Activated CD4-positive, alpha-beta memory T cell treated with anti-CD3 and anti-CD28 coated beads for 36 hours (primary cell): ENCODE measurements at regions not wholly inside any gene's neighbourhood (a gene's known extent, or its start where the extent isn't known, plus 50 kb on each side); places are given as distances from the start of the nearest gene placed in this dataset.

ENCODE experiments used
- CTCF ChIA-PET: fragments of 350-600 bp; sonication (Branson Sonifier 250); formaldehyde crosslinking; loops from one replicate; lab custom pipeline; 2021; ENCODE audit warnings: antibody characterized with exemption, inconsistent platforms; lab: Charles Lee
- POLR2A ChIA-PET: fragments of 350-600 bp; sonication (Branson Sonifier 250); formaldehyde crosslinking; loops from one replicate; lab custom pipeline; 2021; ENCODE audit warnings: antibody characterized with exemption; lab: Charles Lee
- DNase-seq: peaks from one replicate; pipeline ENCODE4 v3.0.0-alpha.2; 2020
- H3K27ac Mint-ChIP-seq: one replicate; pipeline ENCODE4 v1.8.0; 2021; ENCODE audit warnings: mixed read lengths
- H3K27me3 Mint-ChIP-seq: one replicate; pipeline ENCODE4 v1.8.0; 2021; ENCODE audit warnings: mixed read lengths
- H3K36me3 Mint-ChIP-seq: one replicate; pipeline ENCODE4 v1.8.0; 2021; ENCODE audit warnings: mixed read lengths
- H3K4me1 Mint-ChIP-seq: one replicate; pipeline ENCODE4 v1.8.0; 2021; ENCODE audit warnings: low read depth, mixed read lengths
- H3K4me3 Mint-ChIP-seq: one replicate; pipeline ENCODE4 v1.8.0; 2021; ENCODE audit warnings: mild to moderate bottlenecking, mixed read lengths
- H3K9me3 Mint-ChIP-seq: one replicate; pipeline ENCODE4 v1.8.0; 2021; ENCODE audit warnings: mixed read lengths
- intact Hi-C: fragments of 100-400 bp; cut with micrococcal nuclease; formaldehyde crosslinking; loops from one replicate; pipeline ENCODE4 v1.15.1; 2023

- DNase-seq: no peak
- H3K4me3 Mint-ChIP-seq: no peak overlapping the region
- no peak overlapping the region for H3K27ac Mint-ChIP-seq
- intact Hi-C loops: no loop called here
- H3K27me3 Mint-ChIP-seq: no peaks in the 10 kb centered on the region
- no peaks in the 10 kb centered on the region for H3K4me1 Mint-ChIP-seq
- no peaks in the 10 kb centered on the region for H3K36me3 Mint-ChIP-seq
- no peaks in the 10 kb centered on the region for H3K9me3 Mint-ChIP-seq
- CTCF ChIA-PET: no interaction called here
- POLR2A ChIA-PET: no interaction called here
Measured at GRCh38 chr4:181498148-181498547, 745.1 kb upstream of the TENM3 start.

GRCh38 chr4:181502611-181503010, 740.6 kb upstream of the TENM3 start:
- Mint-ChIP-seq H3K27me3 (no peaks in the 10 kb centered on the region), H3K4me3 (no peak overlapping the region), H3K4me1 (no peaks in the 10 kb centered on the region), H3K27ac (no peak overlapping the region), H3K36me3 (no peaks in the 10 kb centered on the region), H3K9me3 (no peaks in the 10 kb centered on the region)
- CTCF ChIA-PET: no interaction called here
- DNase-seq: no peak
- intact Hi-C loops: no loop called here
- POLR2A ChIA-PET: no interaction called here

DNA sequence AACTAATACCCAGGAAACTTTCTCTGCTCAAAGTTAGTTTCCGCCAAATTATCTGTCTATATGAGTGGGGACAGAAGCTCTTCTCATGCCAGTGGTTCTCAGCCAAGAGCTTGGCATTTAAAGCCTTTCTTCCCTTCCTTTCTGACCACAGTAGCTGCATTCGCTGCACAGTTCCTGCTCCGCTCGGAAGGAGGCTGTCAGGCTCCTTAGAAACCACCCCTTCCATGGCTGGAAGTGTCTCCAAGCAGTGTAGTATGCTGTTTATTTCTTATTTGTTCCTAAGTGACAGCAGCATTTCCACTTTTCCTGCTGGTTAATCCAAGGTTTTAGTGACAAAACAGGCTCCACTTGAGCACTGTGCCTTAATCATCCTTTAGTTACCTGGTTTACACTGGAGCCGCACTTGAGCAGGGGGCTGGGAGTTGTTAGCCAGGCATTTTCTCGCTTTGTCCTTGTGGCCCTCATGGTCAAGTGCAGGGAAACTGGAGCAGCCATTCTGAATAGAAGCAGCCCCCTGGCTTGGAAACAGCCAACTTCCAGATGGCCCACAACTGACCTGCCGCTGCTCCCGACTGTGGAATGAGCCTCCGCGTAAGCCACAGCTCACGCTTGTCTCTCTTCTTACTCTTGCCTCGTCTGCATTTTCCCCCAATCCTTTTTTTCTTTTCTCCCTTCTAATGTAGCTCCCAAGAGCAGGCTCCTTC, 739.4 kb upstream of the TENM3 start:
- Mint-ChIP-seq H3K9me3 (no peaks in the 10 kb centered on the region), H3K4me1 (no peaks in the 10 kb centered on the region), H3K27ac (no peak overlapping the region), H3K27me3 (no peaks in the 10 kb centered on the region), H3K36me3 (no peaks in the 10 kb centered on the region), H3K4me3 (no peak overlapping the region)
- ChIA-PET CTCF (no interaction called here), POLR2A (no interaction called here)
- DNase-seq: no peak
- intact Hi-C loops: no loop called here

GRCh38 chr4:181504924-181505323, 738.3 kb upstream of the TENM3 start:
- H3K4me1 Mint-ChIP-seq: no peaks in the 10 kb centered on the region
- H3K9me3 Mint-ChIP-seq: no peaks in the 10 kb centered on the region
- POLR2A ChIA-PET: no interaction called here
- H3K27me3 Mint-ChIP-seq: no peaks in the 10 kb centered on the region
- no peaks in the 10 kb centered on the region for H3K36me3 Mint-ChIP-seq
- no peak for DNase-seq
- H3K4me3 Mint-ChIP-seq: no peak overlapping the region
- H3K27ac Mint-ChIP-seq: no peak overlapping the region
- intact Hi-C loops: no loop called here
- CTCF ChIA-PET: no interaction called here

DNA sequence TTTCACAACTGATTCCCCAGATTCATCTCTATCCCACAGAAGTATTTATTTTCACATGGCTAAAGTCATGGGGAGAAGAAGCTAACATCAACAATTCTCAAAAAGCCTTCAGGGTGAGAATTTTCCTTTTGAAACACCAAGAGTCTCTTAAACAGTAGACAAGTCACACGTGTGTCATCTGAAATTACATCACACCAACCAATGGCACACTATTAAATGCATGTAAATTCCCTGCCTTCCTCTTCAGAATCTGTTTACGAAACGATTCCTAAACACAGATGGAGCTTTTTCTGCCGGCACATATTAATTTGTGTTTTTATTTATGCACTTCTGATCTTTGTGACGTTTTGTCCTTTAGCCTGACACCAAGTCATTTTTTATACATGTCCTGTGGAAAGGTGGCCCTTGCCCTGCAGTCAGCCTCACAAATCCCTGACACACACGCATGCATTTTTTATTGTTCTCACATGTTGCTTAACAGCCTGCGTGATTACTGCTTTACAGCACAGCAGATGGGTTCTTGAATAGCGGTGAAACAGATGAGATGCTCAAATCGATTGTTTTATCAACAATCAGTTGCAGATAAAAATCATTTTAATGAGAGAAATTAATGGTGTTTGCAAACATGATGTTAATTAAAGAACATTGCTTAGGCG, 735.9 kb upstream of the TENM3 start:
- no peak for DNase-seq
- Mint-ChIP-seq H3K9me3 (no peaks in the 10 kb centered on the region), H3K4me1 (no peaks in the 10 kb centered on the region), H3K27ac (no peak overlapping the region), H3K4me3 (no peak overlapping the region), H3K27me3 (no peaks in the 10 kb centered on the region), H3K36me3 (no peaks in the 10 kb centered on the region)
- ChIA-PET CTCF (interaction anchor here (0.6 kb wide), 1 partner anchor 75 kb away, joined by 3 read pairs; no protein-coding TSS in a partner anchor), POLR2A (no interaction called here)
- intact Hi-C loops: no loop called here

DNA sequence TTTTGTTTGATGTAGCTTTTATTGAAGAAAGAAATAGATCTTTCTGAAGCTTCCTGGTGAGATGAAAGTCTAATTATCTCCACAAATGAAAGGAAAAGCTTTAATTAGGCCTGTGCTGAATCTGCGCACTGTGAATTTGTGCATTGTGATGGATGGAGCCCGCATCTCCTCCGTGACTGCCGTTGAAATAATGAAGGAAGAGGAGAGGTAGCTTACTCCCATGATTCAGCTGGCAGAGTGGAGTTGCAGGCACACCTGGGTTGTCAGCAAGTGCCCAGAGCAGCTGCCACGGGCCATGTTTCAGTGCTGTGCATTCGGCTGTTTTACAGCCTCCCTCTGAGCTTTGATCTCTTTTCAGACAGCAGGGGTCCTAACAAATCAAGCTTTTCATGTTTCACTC, 735.3 kb upstream of the TENM3 start:
- ChIA-PET CTCF (no interaction called here), POLR2A (no interaction called here)
- no peaks in the 10 kb centered on the region for H3K9me3 Mint-ChIP-seq
- H3K27ac Mint-ChIP-seq: no peak overlapping the region
- H3K27me3 Mint-ChIP-seq: no peaks in the 10 kb centered on the region
- no peaks in the 10 kb centered on the region for H3K4me1 Mint-ChIP-seq
- H3K4me3 Mint-ChIP-seq: no peak overlapping the region
- H3K36me3 Mint-ChIP-seq: no peaks in the 10 kb centered on the region
- intact Hi-C loops: no loop called here
- no peak for DNase-seq

DNA sequence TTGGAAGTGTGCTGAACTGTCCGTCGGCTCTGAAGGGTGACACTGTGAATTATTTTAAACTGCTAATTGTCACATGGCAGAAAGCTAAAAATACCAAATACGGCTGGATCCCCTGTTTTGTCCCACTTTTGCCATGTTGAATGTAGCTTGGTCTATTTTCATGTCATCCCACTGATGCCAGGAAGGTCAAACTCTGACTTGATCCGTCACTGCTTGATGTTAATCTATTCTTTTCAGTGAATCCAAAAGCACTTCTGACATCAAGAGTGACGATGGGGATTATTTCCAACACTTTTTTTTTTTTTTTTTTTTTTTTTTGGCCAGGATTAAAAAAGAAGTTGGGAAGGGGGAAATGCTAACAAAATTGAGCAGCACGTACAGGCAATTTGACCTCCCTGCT, 734.6 kb upstream of the TENM3 start:
- ChIA-PET CTCF (no interaction called here), POLR2A (no interaction called here)
- DNase-seq: no peak
- H3K27ac Mint-ChIP-seq: no peak overlapping the region
- peaks cover under 1% of the 10 kb centered on the region for H3K9me3 Mint-ChIP-seq
- no peaks in the 10 kb centered on the region for H3K36me3 Mint-ChIP-seq
- no peaks in the 10 kb centered on the region for H3K4me1 Mint-ChIP-seq
- no peaks in the 10 kb centered on the region for H3K27me3 Mint-ChIP-seq
- intact Hi-C loops: no loop called here
- no peak overlapping the region for H3K4me3 Mint-ChIP-seq

DNA sequence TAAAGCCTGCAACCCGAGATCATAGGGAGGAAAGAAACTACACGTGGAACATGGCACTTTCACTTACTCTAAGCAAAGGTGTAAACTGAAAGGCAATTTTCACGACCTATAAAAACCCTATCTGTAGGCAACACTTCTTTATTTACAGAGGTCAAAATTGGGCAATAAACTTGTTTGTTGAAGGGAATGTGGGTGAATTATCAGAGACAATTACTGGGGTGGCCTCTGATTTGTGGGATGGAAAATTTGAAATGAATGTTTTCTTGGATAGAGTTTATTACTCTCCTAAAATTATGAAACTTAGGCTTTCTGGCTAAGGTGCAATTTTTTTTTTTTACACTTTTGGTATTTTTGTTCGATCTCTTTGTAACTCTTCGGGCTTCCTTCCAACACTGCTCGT, 734.1 kb upstream of the TENM3 start:
- Mint-ChIP-seq H3K36me3 (no peaks in the 10 kb centered on the region), H3K4me3 (no peak overlapping the region), H3K9me3 (peaks cover 2% of the 10 kb centered on the region), H3K27ac (no peak overlapping the region), H3K27me3 (no peaks in the 10 kb centered on the region), H3K4me1 (no peaks in the 10 kb centered on the region)
- intact Hi-C loops: no loop called here
- ChIA-PET POLR2A (no interaction called here), CTCF (no interaction called here)
- no peak for DNase-seq

DNA sequence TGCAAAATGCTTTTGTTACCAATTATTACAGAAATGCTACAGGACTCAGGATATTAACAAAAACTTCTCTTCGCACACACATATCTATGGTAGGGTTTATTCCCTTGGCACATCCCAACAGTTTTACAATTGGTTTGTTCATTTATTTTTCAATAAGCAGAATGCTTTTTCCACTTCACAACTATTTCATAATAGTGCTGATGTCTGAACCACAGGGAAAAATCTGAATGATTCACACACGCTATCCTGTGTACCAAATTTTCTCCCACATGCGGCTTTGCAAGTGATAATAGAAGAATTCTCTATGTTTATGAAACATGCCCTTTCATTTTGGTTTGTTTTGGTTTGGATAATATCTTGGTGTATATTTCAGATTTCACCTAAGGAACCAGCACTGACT, 725.7 kb upstream of the TENM3 start:
- Mint-ChIP-seq H3K27ac (no peak overlapping the region), H3K27me3 (no peaks in the 10 kb centered on the region), H3K36me3 (no peaks in the 10 kb centered on the region), H3K9me3 (peaks cover 6% of the 10 kb centered on the region), H3K4me1 (no peaks in the 10 kb centered on the region), H3K4me3 (no peak overlapping the region)
- POLR2A ChIA-PET: no interaction called here
- intact Hi-C loops: no loop called here
- CTCF ChIA-PET: no interaction called here
- DNase-seq: no peak

- Mint-ChIP-seq H3K4me3 (no peak overlapping the region), H3K27ac (no peak overlapping the region), H3K36me3 (no peaks in the 10 kb centered on the region), H3K27me3 (no peaks in the 10 kb centered on the region), H3K9me3 (peaks cover 7% of the 10 kb centered on the region), H3K4me1 (no peaks in the 10 kb centered on the region)
- ChIA-PET POLR2A (no interaction called here), CTCF (no interaction called here)
- DNase-seq: no peak
- intact Hi-C loops: no loop called here
Measured at GRCh38 chr4:181520790-181521189, 722.4 kb upstream of the TENM3 start.

GRCh38 chr4:181523973-181524372, 719.2 kb upstream of the TENM3 start:
- no peak for DNase-seq
- H3K4me3 Mint-ChIP-seq: no peak overlapping the region
- H3K27ac Mint-ChIP-seq: no peak overlapping the region
- no peaks in the 10 kb centered on the region for H3K4me1 Mint-ChIP-seq
- intact Hi-C loops: no loop called here
- H3K9me3 Mint-ChIP-seq: peaks cover 5% of the 10 kb centered on the region
- ChIA-PET CTCF (no interaction called here), POLR2A (no interaction called here)
- no peaks in the 10 kb centered on the region for H3K36me3 Mint-ChIP-seq
- H3K27me3 Mint-ChIP-seq: no peaks in the 10 kb centered on the region

- DNase-seq: no peak
- ChIA-PET CTCF (no interaction called here), POLR2A (no interaction called here)
- no peak overlapping the region for H3K4me3 Mint-ChIP-seq
- no peaks in the 10 kb centered on the region for H3K36me3 Mint-ChIP-seq
- H3K27me3 Mint-ChIP-seq: no peaks in the 10 kb centered on the region
- no peaks in the 10 kb centered on the region for H3K4me1 Mint-ChIP-seq
- intact Hi-C loops: no loop called here
- H3K27ac Mint-ChIP-seq: no peak overlapping the region
- peaks cover 5% of the 10 kb centered on the region for H3K9me3 Mint-ChIP-seq
Measured at GRCh38 chr4:181524499-181524898, 718.7 kb upstream of the TENM3 start.

- Mint-ChIP-seq H3K4me3 (no peak overlapping the region), H3K36me3 (no peaks in the 10 kb centered on the region), H3K27me3 (no peaks in the 10 kb centered on the region), H3K27ac (no peak overlapping the region), H3K4me1 (no peaks in the 10 kb centered on the region), H3K9me3 (peaks cover 3% of the 10 kb centered on the region)
- ChIA-PET CTCF (no interaction called here), POLR2A (no interaction called here)
- intact Hi-C loops: no loop called here
- no peak for DNase-seq
Measured at GRCh38 chr4:181525634-181526033, 717.6 kb upstream of the TENM3 start.
